ENCODE measurements at regions not wholly inside any gene's neighbourhood (a gene's known extent, or its start where the extent isn't known, plus 50 kb on each side); places are given as distances from the start of the nearest gene placed in this dataset.

- H3K27ac ChIP-seq (ENCODE audit: low read length) = no peak overlapping the region
- H3K27me3 ChIP-seq (ENCODE audit: control insufficient read depth, insufficient read depth, low read length) = no peaks in the 10 kb centered on the region
- no peaks in the 10 kb centered on the region for H3K36me3 ChIP-seq (ENCODE audit: control insufficient read depth, insufficient read depth, low read length)
- no peaks in the 10 kb centered on the region for H3K4me1 ChIP-seq (ENCODE audit: control insufficient read depth, insufficient read depth, low read length)
- H3K9me3 ChIP-seq (ENCODE audit: control insufficient read depth, low read depth, low read length) = no peaks in the 10 kb centered on the region
- WGBS (ENCODE audit: insufficient coverage, low lambda C conversion rate) = 25% methylated on average over 1 of the region's 3 CpGs
- H3K4me3 ChIP-seq (ENCODE audit: low read length) = no peak overlapping the region
- DNase-seq = no peak
Measured at GRCh38 chr6:754202-754601, 61.3 kb upstream of the EXOC2 start.

GRCh38 chr6:753486-753885 is 60.5 kb upstream of the EXOC2 start:
- DNase-seq = no peak
- Histone ChIP-seq H3K4me1 (ENCODE audit: control insufficient read depth, insufficient read depth, low read length) (no peaks in the 10 kb centered on the region), H3K27me3 (ENCODE audit: control insufficient read depth, insufficient read depth, low read length) (peaks cover 3% of the 10 kb centered on the region), H3K36me3 (ENCODE audit: control insufficient read depth, insufficient read depth, low read length) (no peaks in the 10 kb centered on the region), H3K4me3 (ENCODE audit: low read length) (no peak overlapping the region), H3K27ac (ENCODE audit: low read length) (no peak overlapping the region), H3K9me3 (ENCODE audit: control insufficient read depth, low read depth, low read length) (no peaks in the 10 kb centered on the region)
- WGBS (ENCODE audit: insufficient coverage, low lambda C conversion rate) = no CpG with 5 or more reads among the region's 3 CpGs

- Histone ChIP-seq H3K27me3 (ENCODE audit: control insufficient read depth, insufficient read depth, low read length) (peaks cover 3% of the 10 kb centered on the region), H3K4me3 (ENCODE audit: low read length) (no peak overlapping the region), H3K27ac (ENCODE audit: low read length) (no peak overlapping the region), H3K9me3 (ENCODE audit: control insufficient read depth, low read depth, low read length) (no peaks in the 10 kb centered on the region), H3K4me1 (ENCODE audit: control insufficient read depth, insufficient read depth, low read length) (no peaks in the 10 kb centered on the region), H3K36me3 (ENCODE audit: control insufficient read depth, insufficient read depth, low read length) (no peaks in the 10 kb centered on the region)
- no peak for DNase-seq
- 100% methylated on average over 2 of the region's 2 CpGs for WGBS (ENCODE audit: insufficient coverage, low lambda C conversion rate)
Measured at GRCh38 chr6:752438-752837, 59.5 kb upstream of the EXOC2 start.

GRCh38 chr6:751765-752164 is 58.8 kb upstream of the EXOC2 start:
- 80% methylated on average over 1 of the region's 4 CpGs for WGBS (ENCODE audit: insufficient coverage, low lambda C conversion rate)
- peaks cover 3% of the 10 kb centered on the region for H3K27me3 ChIP-seq (ENCODE audit: control insufficient read depth, insufficient read depth, low read length)
- no peak for DNase-seq
- H3K9me3 ChIP-seq (ENCODE audit: control insufficient read depth, low read depth, low read length) = no peaks in the 10 kb centered on the region
- H3K36me3 ChIP-seq (ENCODE audit: control insufficient read depth, insufficient read depth, low read length) = no peaks in the 10 kb centered on the region
- no peak overlapping the region for H3K27ac ChIP-seq (ENCODE audit: low read length)
- H3K4me1 ChIP-seq (ENCODE audit: control insufficient read depth, insufficient read depth, low read length) = no peaks in the 10 kb centered on the region
- no peak overlapping the region for H3K4me3 ChIP-seq (ENCODE audit: low read length)

- H3K4me3 ChIP-seq (ENCODE audit: low read length) = no peak overlapping the region
- no peak overlapping the region for H3K27ac ChIP-seq (ENCODE audit: low read length)
- no peaks in the 10 kb centered on the region for H3K4me1 ChIP-seq (ENCODE audit: control insufficient read depth, insufficient read depth, low read length)
- no peaks in the 10 kb centered on the region for H3K9me3 ChIP-seq (ENCODE audit: control insufficient read depth, low read depth, low read length)
- WGBS (ENCODE audit: insufficient coverage, low lambda C conversion rate) = 92% methylated on average over 3 of the region's 4 CpGs
- no peak for DNase-seq
- no peaks in the 10 kb centered on the region for H3K36me3 ChIP-seq (ENCODE audit: control insufficient read depth, insufficient read depth, low read length)
- peaks cover 3% of the 10 kb centered on the region for H3K27me3 ChIP-seq (ENCODE audit: control insufficient read depth, insufficient read depth, low read length)
Measured at GRCh38 chr6:747921-748320, 55.0 kb upstream of the EXOC2 start.

- H3K4me1 ChIP-seq (ENCODE audit: control insufficient read depth, insufficient read depth, low read length) = no peaks in the 10 kb centered on the region
- no peaks in the 10 kb centered on the region for H3K9me3 ChIP-seq (ENCODE audit: control insufficient read depth, low read depth, low read length)
- no CpG with 5 or more reads among the region's 4 CpGs for WGBS (ENCODE audit: insufficient coverage, low lambda C conversion rate)
- H3K27me3 ChIP-seq (ENCODE audit: control insufficient read depth, insufficient read depth, low read length) = peaks cover 3% of the 10 kb centered on the region
- H3K27ac ChIP-seq (ENCODE audit: low read length) = no peak overlapping the region
- no peaks in the 10 kb centered on the region for H3K36me3 ChIP-seq (ENCODE audit: control insufficient read depth, insufficient read depth, low read length)
- DNase-seq = no peak
- no peak overlapping the region for H3K4me3 ChIP-seq (ENCODE audit: low read length)
Measured at GRCh38 chr6:747028-747427, 54.1 kb upstream of the EXOC2 start.

- H3K27me3 ChIP-seq (ENCODE audit: control insufficient read depth, insufficient read depth, low read length) = peaks cover 3% of the 10 kb centered on the region
- no peak overlapping the region for H3K27ac ChIP-seq (ENCODE audit: low read length)
- H3K4me1 ChIP-seq (ENCODE audit: control insufficient read depth, insufficient read depth, low read length) = no peaks in the 10 kb centered on the region
- H3K4me3 ChIP-seq (ENCODE audit: low read length) = no peak overlapping the region
- no peaks in the 10 kb centered on the region for H3K9me3 ChIP-seq (ENCODE audit: control insufficient read depth, low read depth, low read length)
- WGBS (ENCODE audit: insufficient coverage, low lambda C conversion rate) = 78% methylated on average over 4 of the region's 7 CpGs
- H3K36me3 ChIP-seq (ENCODE audit: control insufficient read depth, insufficient read depth, low read length) = no peaks in the 10 kb centered on the region
- DNase-seq = no peak
Measured at GRCh38 chr6:744666-745353, 51.9 kb upstream of the EXOC2 start.

GRCh38 chr6:743320-744096 is 50.6 kb upstream of the EXOC2 start:
- H3K4me1 ChIP-seq (ENCODE audit: control insufficient read depth, insufficient read depth, low read length) = no peaks in the 10 kb centered on the region
- DNase-seq = no peak
- H3K27me3 ChIP-seq (ENCODE audit: control insufficient read depth, insufficient read depth, low read length) = no peaks in the 10 kb centered on the region
- WGBS (ENCODE audit: insufficient coverage, low lambda C conversion rate) = 73% methylated on average over 3 of the region's 4 CpGs
- H3K9me3 ChIP-seq (ENCODE audit: control insufficient read depth, low read depth, low read length) = no peaks in the 10 kb centered on the region
- no peak overlapping the region for H3K4me3 ChIP-seq (ENCODE audit: low read length)
- H3K27ac ChIP-seq (ENCODE audit: low read length) = no peak overlapping the region
- H3K36me3 ChIP-seq (ENCODE audit: control insufficient read depth, insufficient read depth, low read length) = no peaks in the 10 kb centered on the region
